H9 (cell line): ENCODE measurements at regions not wholly inside any gene's neighbourhood (a gene's known extent, or its start where the extent isn't known, plus 50 kb on each side); places are given as distances from the start of the nearest gene placed in this dataset.

ENCODE experiments used
- DNase-seq: peaks from one replicate; pipeline ENCODE4 v3.0.0-alpha.2; 2017
- H2AFZ ChIP-seq: one replicate; pipeline ENCODE4 v1.6.1; 2013; ENCODE audit warnings: mild to moderate bottlenecking, low read length, control low read depth, moderate library complexity
- H2AK5ac ChIP-seq: 2 replicates; pipeline ENCODE4 v1.6.1; 2013; ENCODE audit warnings: low read length, control low read depth, mixed read lengths; ENCODE audit not compliant: insufficient read length
- H2BK120ac ChIP-seq: one replicate; pipeline ENCODE4 v1.6.1; 2013; ENCODE audit warnings: low read depth, mild to moderate bottlenecking, low read length, control low read depth, inconsistent platforms; ENCODE audit not compliant: poor library complexity, severe bottlenecking
- H2BK12ac ChIP-seq: 2 replicates; pipeline ENCODE4 v1.6.1; 2013; ENCODE audit warnings: low read length, control low read depth, mixed read lengths, low read depth; ENCODE audit not compliant: insufficient read length
- H2BK15ac ChIP-seq: 2 replicates; pipeline ENCODE4 v1.6.1; 2013; ENCODE audit warnings: low read depth, low read length, control low read depth
- H2BK20ac ChIP-seq: one replicate; pipeline ENCODE4 v1.6.1; 2013; ENCODE audit warnings: low read depth, mild to moderate bottlenecking, low read length, control low read depth, inconsistent platforms; ENCODE audit not compliant: poor library complexity, severe bottlenecking
- H2BK5ac ChIP-seq: 2 replicates; pipeline ENCODE4 v1.6.1; 2013; ENCODE audit warnings: low read length, control low read depth, mixed read lengths; ENCODE audit not compliant: insufficient read length
- H3K14ac ChIP-seq: 2 replicates; pipeline ENCODE4 v1.6.1; 2013; ENCODE audit warnings: low read length, control low read depth; ENCODE audit not compliant: insufficient read depth
- H3K18ac ChIP-seq: 2 replicates; pipeline ENCODE4 v1.6.1; 2013; ENCODE audit warnings: low read depth, mild to moderate bottlenecking, mixed read lengths, low read length, control low read depth; ENCODE audit not compliant: insufficient read length
- H3K23ac ChIP-seq: 2 replicates; pipeline ENCODE4 v1.6.1; 2013; ENCODE audit warnings: low read length, control low read depth, mixed read lengths, low read depth; ENCODE audit not compliant: insufficient read length
- H3K23me2 ChIP-seq: 2 replicates; pipeline ENCODE4 v1.6.1; 2013; ENCODE audit warnings: low read depth, mild to moderate bottlenecking, mixed read lengths, low read length, control low read depth; ENCODE audit not compliant: insufficient read length, poor library complexity, severe bottlenecking
- H3K27ac ChIP-seq: 2 replicates; pipeline ENCODE4 v1.5.1; 2013; ENCODE audit warnings: low read length, control low read depth, mixed read lengths, low read depth; ENCODE audit not compliant: insufficient read length
- H3K27me3 ChIP-seq: 2 replicates; pipeline ENCODE4 v1.6.1; 2013; ENCODE audit warnings: low read length, control low read depth, inconsistent platforms; ENCODE audit not compliant: insufficient read depth
- H3K4ac ChIP-seq: 2 replicates; pipeline ENCODE4 v1.6.1; 2013; ENCODE audit warnings: low read depth, mild to moderate bottlenecking, control low read depth, inconsistent platforms, low read length, moderate library complexity
- H3K4me1 ChIP-seq: 2 replicates; pipeline ENCODE4 v1.6.1; 2013; ENCODE audit warnings: low read length, control low read depth, inconsistent platforms; ENCODE audit not compliant: insufficient read depth
- H3K4me2 ChIP-seq: 2 replicates; pipeline ENCODE4 v1.6.1; 2013; ENCODE audit warnings: low read length, control low read depth, mixed read lengths; ENCODE audit not compliant: insufficient read length, insufficient read depth
- H3K56ac ChIP-seq: 2 replicates; pipeline ENCODE4 v1.6.1; 2013; ENCODE audit warnings: low read depth, mild to moderate bottlenecking, mixed read lengths, low read length, control low read depth; ENCODE audit not compliant: insufficient read length
- H3K79me1 ChIP-seq: 2 replicates; pipeline ENCODE4 v1.6.1; 2013; ENCODE audit warnings: low read depth, mild to moderate bottlenecking, moderate library complexity, low read length, control low read depth, inconsistent platforms; ENCODE audit not compliant: insufficient read depth, poor library complexity, severe bottlenecking
- H3K79me2 ChIP-seq: 2 replicates; pipeline ENCODE4 v1.6.1; 2013; ENCODE audit warnings: low read length, control low read depth, inconsistent platforms; ENCODE audit not compliant: insufficient read depth
- H3K9ac ChIP-seq: 2 replicates; pipeline ENCODE4 v1.6.1; 2013; ENCODE audit warnings: low read length, control low read depth, mixed read lengths; ENCODE audit not compliant: insufficient read length; ENCODE audit errors: extremely low read depth
- H3K9me3 ChIP-seq: one replicate; pipeline ENCODE4 v1.6.1; 2013; ENCODE audit warnings: low read depth, low read length, inconsistent platforms; ENCODE audit not compliant: control insufficient read depth
- H3T11ph ChIP-seq: one replicate; pipeline ENCODE4 v1.6.1; 2013; ENCODE audit warnings: mild to moderate bottlenecking, low read length, control low read depth, inconsistent platforms
- H4K20me1 ChIP-seq: one replicate; pipeline ENCODE4 v1.6.1; 2013; ENCODE audit not compliant: control insufficient read depth, insufficient read length, insufficient read depth
- H4K5ac ChIP-seq: 2 replicates; pipeline ENCODE4 v1.6.1; 2013; ENCODE audit warnings: low read depth, mild to moderate bottlenecking, mixed read lengths, low read length, control low read depth; ENCODE audit not compliant: insufficient read length
- H4K8ac ChIP-seq: replicated peaks from 2 replicates; pipeline ENCODE4 v1.6.1; 2013; ENCODE audit warnings: low read length, control low read depth, mixed read lengths, low read depth; ENCODE audit not compliant: insufficient read length
- H4K91ac ChIP-seq: 2 replicates; pipeline ENCODE4 v1.6.1; 2013; ENCODE audit warnings: low read depth, mild to moderate bottlenecking, moderate library complexity, mixed read lengths, low read length, control low read depth; ENCODE audit not compliant: insufficient read length
- H3K27ac Mint-ChIP-seq, 3 experiments: 2 replicates in 2 of 3; 3 replicates in 1 of 3; pipeline ENCODE4 v1.8.0; 2020 to 2021; ENCODE audit warnings: mixed read lengths in 3 of 3, mild to moderate bottlenecking in 1 of 3, moderate library complexity in 1 of 3
- H3K27me3 Mint-ChIP-seq: 2 replicates; pipeline ENCODE4 v1.8.0; 2021; ENCODE audit warnings: low read depth, mild to moderate bottlenecking, moderate library complexity, mixed read lengths
- H3K36me3 Mint-ChIP-seq, 3 experiments: 2 replicates in 2 of 3; 3 replicates in 1 of 3; pipeline ENCODE4 v1.8.0; 2020 to 2021; ENCODE audit warnings: low read depth in 3 of 3, mixed read lengths in 3 of 3; ENCODE audit not compliant: insufficient read depth in 1 of 3
- H3K4me1 Mint-ChIP-seq, 2 experiments: 2 replicates each; pipeline ENCODE4 v1.8.0; 2020; ENCODE audit warnings: mixed read lengths in 2 of 2
- H3K4me3 Mint-ChIP-seq, 2 experiments: 2 replicates in 1 of 2; 3 replicates in 1 of 2; pipeline ENCODE4 v1.8.0; 2020 to 2021; ENCODE audit warnings: mild to moderate bottlenecking in 2 of 2, mixed read lengths in 2 of 2, moderate library complexity in 1 of 2
- H3K9me3 Mint-ChIP-seq, 2 experiments: 2 replicates in 1 of 2; 3 replicates in 1 of 2; pipeline ENCODE4 v1.8.0; 2020; ENCODE audit warnings: mild to moderate bottlenecking in 2 of 2, mixed read lengths in 2 of 2, moderate library complexity in 1 of 2
- WGBS: extraction: QIAGEN DNeasy Blood & Tissue Kit; methylation state at CpG from one replicate; pipeline ENCODE4 v1.1.7; 2013; ENCODE audit warnings: missing lambda C conversion rate, low lambda C conversion rate, mixed read lengths; ENCODE audit not compliant: insufficient read length; ENCODE audit errors: extremely low coverage; 5-methylcytosine and 5-hydroxymethylcytosine counted together
- TF ChIP-seq, protein P1 (sequence below): fragments of 200-600 bp; sonication (generic); conservative IDR thresholded peaks from 3 replicates; pipeline ENCODE4 v1.8.0; 2021; ENCODE audit warnings: antibody characterized with exemption, mild to moderate bottlenecking

DNA sequence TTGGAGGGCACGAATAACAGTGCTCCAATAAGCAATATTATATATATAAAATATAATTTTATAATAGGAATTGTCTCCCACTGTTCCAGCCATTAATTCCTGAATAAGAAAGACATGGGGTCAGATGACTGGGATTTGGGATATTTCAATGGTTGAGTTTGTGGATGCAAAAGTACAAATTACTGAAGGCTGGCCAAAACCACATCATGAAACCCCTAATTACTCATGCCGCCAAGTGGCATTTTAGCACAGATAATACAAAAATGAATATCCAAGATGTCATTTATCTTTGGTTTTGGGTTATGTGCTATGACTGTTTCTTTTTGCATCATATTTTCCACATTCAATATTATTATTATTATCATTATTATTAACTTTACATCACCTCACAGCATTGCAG, 261.4 kb upstream of the TBX3 start:
- no peak overlapping the region for H2BK5ac ChIP-seq
- H3K23me2 ChIP-seq = no peaks in the 10 kb centered on the region
- Mint-ChIP-seq H3K4me1 (no peaks in the 10 kb centered on the region), H3K9me3 (no peaks in the 10 kb centered on the region), H3K4me3 (no peak overlapping the region), H3K27me3 (peaks cover 6% of the 10 kb centered on the region; the same call in 1 of the 2 replicates), H3K36me3 (no peaks in the 10 kb centered on the region), H3K27ac (no peak overlapping the region)
- H3K56ac ChIP-seq = no peak overlapping the region
- no peak overlapping the region for H2BK15ac ChIP-seq
- no peak overlapping the region for H2BK120ac ChIP-seq
- H3K27ac ChIP-seq = no peak overlapping the region
- H3K4me2 ChIP-seq = no peak overlapping the region
- H3K4me1 ChIP-seq = no peaks in the 10 kb centered on the region
- H3K27me3 ChIP-seq = no peaks in the 10 kb centered on the region
- no peaks in the 10 kb centered on the region for H3K79me1 ChIP-seq
- no peak overlapping the region for H2AK5ac ChIP-seq
- no peak overlapping the region for H2AFZ ChIP-seq
- no peak overlapping the region for H3T11ph ChIP-seq
- no peak overlapping the region for H2BK20ac ChIP-seq
- H3K79me2 ChIP-seq = no peaks in the 10 kb centered on the region
- no peak overlapping the region for H3K9ac ChIP-seq
- no peaks in the 10 kb centered on the region for H3K9me3 ChIP-seq
- H4K20me1 ChIP-seq = no peaks in the 10 kb centered on the region
- H3K18ac ChIP-seq = no peak overlapping the region
- H4K8ac ChIP-seq = no peak overlapping the region
- H3K23ac ChIP-seq = no peak overlapping the region
- no peak overlapping the region for H4K91ac ChIP-seq
- H3K4ac ChIP-seq = no peak overlapping the region
- no peak for DNase-seq
- WGBS = no CpG with 5 or more reads among the region's 2 CpGs
- TF ChIP-seq, protein P1, sequence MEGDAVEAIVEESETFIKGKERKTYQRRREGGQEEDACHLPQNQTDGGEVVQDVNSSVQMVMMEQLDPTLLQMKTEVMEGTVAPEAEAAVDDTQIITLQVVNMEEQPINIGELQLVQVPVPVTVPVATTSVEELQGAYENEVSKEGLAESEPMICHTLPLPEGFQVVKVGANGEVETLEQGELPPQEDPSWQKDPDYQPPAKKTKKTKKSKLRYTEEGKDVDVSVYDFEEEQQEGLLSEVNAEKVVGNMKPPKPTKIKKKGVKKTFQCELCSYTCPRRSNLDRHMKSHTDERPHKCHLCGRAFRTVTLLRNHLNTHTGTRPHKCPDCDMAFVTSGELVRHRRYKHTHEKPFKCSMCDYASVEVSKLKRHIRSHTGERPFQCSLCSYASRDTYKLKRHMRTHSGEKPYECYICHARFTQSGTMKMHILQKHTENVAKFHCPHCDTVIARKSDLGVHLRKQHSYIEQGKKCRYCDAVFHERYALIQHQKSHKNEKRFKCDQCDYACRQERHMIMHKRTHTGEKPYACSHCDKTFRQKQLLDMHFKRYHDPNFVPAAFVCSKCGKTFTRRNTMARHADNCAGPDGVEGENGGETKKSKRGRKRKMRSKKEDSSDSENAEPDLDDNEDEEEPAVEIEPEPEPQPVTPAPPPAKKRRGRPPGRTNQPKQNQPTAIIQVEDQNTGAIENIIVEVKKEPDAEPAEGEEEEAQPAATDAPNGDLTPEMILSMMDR = no peak
- no peak overlapping the region for H3K14ac ChIP-seq
- no peak overlapping the region for H4K5ac ChIP-seq
- no peak overlapping the region for H2BK12ac ChIP-seq
